ENCODE measurements at regions not wholly inside any gene's neighbourhood (a gene's known extent, or its start where the extent isn't known, plus 50 kb on each side); places are given as distances from the start of the nearest gene placed in this dataset.

- TF ChIP-seq FOXP1 (CRISPR knock-in tag; IDR thresholded peaks at IDR 0.05; ENCODE audit: borderline replicate concordance) (no peak), CTCF (IDR thresholded peaks at IDR 0.05) (no peak), ETV6 (CRISPR knock-in tag; IDR thresholded peaks at IDR 0.05) (no peak), ATF1 (CRISPR knock-in tag; IDR thresholded peaks at IDR 0.05) (no peak), CREB1 (CRISPR knock-in tag; IDR thresholded peaks at IDR 0.05) (no peak), ATF3 (CRISPR knock-in tag; conservative IDR thresholded peaks at IDR 0.05) (no peak), MAX (CRISPR knock-in tag; IDR thresholded peaks at IDR 0.05) (no peak), AFF4 (CRISPR knock-in tag; IDR thresholded peaks at IDR 0.05; ENCODE audit: borderline replicate concordance) (no peak)
Observed at GRCh38 chr1:70809069-70809468, 238.5 kb downstream of the PTGER3 start.

All from WTC11 (cell line).